ENCODE measurements at regions not wholly inside any gene's neighbourhood (a gene's known extent, or its start where the extent isn't known, plus 50 kb on each side); places are given as distances from the start of the nearest gene placed in this dataset.
A peak's percentile ranks its signal among the peaks of the same experiment; 100 is the strongest.
"Not testable (repeated sequence)": the region's sequence is repeated elsewhere in the genome, so short reads cannot be mapped to it uniquely, and the experiment has no call there.

GRCh38 chr1:194617272-194617671 is 1430.9 kb upstream of the B3GALT2 start:
- not testable (repeated sequence) for DNase-seq

- no peak for DNase-seq
These were observed 1430.4 kb upstream of the B3GALT2 start for GRCh38 chr1:194616835-194617234.

- DNase-seq = no peak
These were observed 1415.8 kb upstream of the B3GALT2 start for GRCh38 chr1:194602184-194602583.

- DNase-seq = no peak
These were observed 1414.3 kb upstream of the B3GALT2 start for GRCh38 chr1:194600716-194601115.

GRCh38 chr1:194598098-194598497 is 1411.7 kb upstream of the B3GALT2 start:
- DNase-seq = no peak

GRCh38 chr1:194586302-194586701 is 1399.9 kb upstream of the B3GALT2 start:
- no peak for DNase-seq

GRCh38 chr1:194584052-194584451 is 1397.6 kb upstream of the B3GALT2 start:
- DNase-seq = no peak

GRCh38 chr1:194570476-194570875 is 1384.1 kb upstream of the B3GALT2 start:
- no peak for DNase-seq

GRCh38 chr1:194568610-194569009 is 1382.2 kb upstream of the B3GALT2 start:
- no peak for DNase-seq

GRCh38 chr1:194548071-194548470 is 1361.7 kb upstream of the B3GALT2 start:
- DNase-seq = no peak

- DNase-seq = no peak
These were observed 1357.6 kb upstream of the B3GALT2 start for GRCh38 chr1:194544012-194544411.

GRCh38 chr1:194538453-194538852 is 1352.0 kb upstream of the B3GALT2 start:
- DNase-seq = no peak

- no peak for DNase-seq
These were observed 1351.1 kb upstream of the B3GALT2 start for GRCh38 chr1:194537521-194537920.

- no peak for DNase-seq
These were observed 1349.0 kb upstream of the B3GALT2 start for GRCh38 chr1:194535369-194535768.

- no peak for DNase-seq
These were observed 1348.4 kb upstream of the B3GALT2 start for GRCh38 chr1:194534784-194535183.

GRCh38 chr1:194533641-194534040 is 1347.2 kb upstream of the B3GALT2 start:
- no peak for DNase-seq

GRCh38 chr1:194517567-194517966 is 1331.2 kb upstream of the B3GALT2 start:
- DNase-seq = no peak

- no peak for DNase-seq
These were observed 1329.5 kb upstream of the B3GALT2 start for GRCh38 chr1:194515916-194516315.

- DNase-seq = no peak
These were observed 1326.5 kb upstream of the B3GALT2 start for GRCh38 chr1:194512957-194513356.

- no peak for DNase-seq
These were observed 1325.9 kb upstream of the B3GALT2 start for GRCh38 chr1:194512345-194512744.

- no peak for DNase-seq
These were observed 1316.8 kb upstream of the B3GALT2 start for GRCh38 chr1:194503209-194503608.

GRCh38 chr1:194495434-194495833 is 1309.0 kb upstream of the B3GALT2 start:
- no peak for DNase-seq

- no peak for DNase-seq
These were observed 1300.8 kb upstream of the B3GALT2 start for GRCh38 chr1:194487172-194487571.

GRCh38 chr1:194485432-194485831 is 1299.0 kb upstream of the B3GALT2 start:
- peak; percentile 5 for DNase-seq

- no peak for DNase-seq
These were observed 1292.3 kb upstream of the B3GALT2 start for GRCh38 chr1:194478731-194479130.

- no peak for DNase-seq
These were observed 1291.5 kb upstream of the B3GALT2 start for GRCh38 chr1:194477908-194478307.

Measured in activated CD4-positive, alpha-beta T cell treated with anti-CD3 and anti-CD28 coated beads, Interleukin-10, Interleukin-2, amounts not matched to agents 100 ng/mL and 50 ng/mL, durations not matched to agents 16 hours and 8 hours (primary cell).